ENCODE measurements at regions not wholly inside any gene's neighbourhood (a gene's known extent, or its start where the extent isn't known, plus 50 kb on each side); places are given as distances from the start of the nearest gene placed in this dataset.

DNA sequence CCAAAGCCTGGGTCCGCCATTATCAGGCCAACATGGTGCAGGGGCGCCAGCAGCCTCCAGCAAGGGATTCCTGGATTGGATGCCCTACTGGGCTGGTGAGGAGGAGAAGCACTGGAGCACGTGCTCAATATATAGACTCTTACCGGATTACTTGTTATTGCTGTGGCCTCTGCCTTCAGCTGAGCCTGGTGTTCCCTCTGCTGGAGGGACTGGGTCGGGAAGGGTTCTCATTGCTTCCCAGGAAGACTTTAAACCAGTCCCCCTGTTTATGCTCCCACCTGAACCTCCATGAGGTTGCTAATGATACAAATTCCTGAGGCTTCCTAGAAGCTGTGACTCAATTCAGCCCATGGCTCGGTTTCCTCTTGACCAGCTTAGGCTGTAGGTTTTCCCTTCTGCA lies 186.7 kb upstream of the ARID1B start:
- H3F3A ChIP-seq (ENCODE audit: insufficient read depth, low read length) = 0 out of 2 replicates have a peak, but pooled peaks cover 3% of the 10 kb centered on the region
- H3K36me3 ChIP-seq (replicated peaks; ENCODE audit: insufficient read depth, low read length) = no peaks in the 10 kb centered on the region
- no peak overlapping the region for H3K9ac ChIP-seq (ENCODE audit: low read length)
- H3K27ac ChIP-seq (ENCODE audit: low read length) = no peak overlapping the region
- DNase-seq = no peak
- H3K9me2 ChIP-seq (replicated peaks; ENCODE audit: insufficient read depth, low read length) = no peaks in the 10 kb centered on the region
- no peak overlapping the region for H3K4me2 ChIP-seq (ENCODE audit: low read depth, low read length)
- TF ChIP-seq EZH2 (optimal IDR thresholded peaks at IDR 0.05; ENCODE audit: low read depth, low read length) = no peak
- no peaks in the 10 kb centered on the region for H4K20me1 ChIP-seq (ENCODE audit: insufficient read depth, low read length)
- H3K4me3 ChIP-seq (ENCODE audit: low read length) = no peak overlapping the region
- no peaks in the 10 kb centered on the region for H3K9me3 ChIP-seq (replicated peaks; ENCODE audit: insufficient read depth, low read length)
- no peak overlapping the region for H2AFZ ChIP-seq (ENCODE audit: low read length)
- H3K27me3 ChIP-seq (replicated peaks; ENCODE audit: insufficient read depth, low read length) = no peaks in the 10 kb centered on the region
- H3K4me1 ChIP-seq (ENCODE audit: low read length) = peaks cover 14% of the 10 kb centered on the region; the same call in 1 of the 2 replicates
- no peaks in the 10 kb centered on the region for H3K79me2 ChIP-seq (ENCODE audit: low read length)

DNA sequence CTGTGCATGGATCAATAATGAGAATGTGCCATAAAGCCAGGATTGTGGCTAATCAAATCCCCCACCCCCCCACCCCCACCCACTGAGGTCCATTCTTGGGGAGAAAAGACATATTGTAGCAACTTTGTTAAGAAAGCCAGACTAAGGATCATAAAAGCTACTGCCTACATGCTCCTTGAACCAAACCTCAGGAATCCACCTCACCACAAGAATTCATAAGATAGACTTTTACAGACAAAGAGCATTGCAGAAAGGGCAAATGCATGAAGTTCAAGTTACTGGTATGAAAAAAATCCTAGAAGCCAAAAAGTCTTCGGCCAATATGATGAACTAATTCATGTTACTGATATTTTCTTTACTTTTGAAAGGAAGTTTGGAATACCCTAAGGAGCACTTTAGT lies 187.9 kb upstream of the ARID1B start:
- no peaks in the 10 kb centered on the region for H3K9me2 ChIP-seq (replicated peaks; ENCODE audit: insufficient read depth, low read length)
- no peaks in the 10 kb centered on the region for H3K36me3 ChIP-seq (replicated peaks; ENCODE audit: insufficient read depth, low read length)
- no peak for DNase-seq
- 0 out of 2 replicates have a peak, but pooled peaks cover 3% of the 10 kb centered on the region for H3F3A ChIP-seq (ENCODE audit: insufficient read depth, low read length)
- H3K27me3 ChIP-seq (replicated peaks; ENCODE audit: insufficient read depth, low read length) = no peaks in the 10 kb centered on the region
- no peak for TF ChIP-seq EZH2phosphoT487 (IDR thresholded peaks at IDR 0.05; ENCODE audit: low read length)
- no peak for TF ChIP-seq EZH2 (optimal IDR thresholded peaks at IDR 0.05; ENCODE audit: low read depth, low read length)
- no peak for TF ChIP-seq CTCF (IDR thresholded peaks at IDR 0.05; ENCODE audit: low read length)
- no peaks in the 10 kb centered on the region for H4K20me1 ChIP-seq (ENCODE audit: insufficient read depth, low read length)
- H3K4me3 ChIP-seq (ENCODE audit: low read length) = no peak overlapping the region
- H3K4me1 ChIP-seq (ENCODE audit: low read length) = peaks cover 14% of the 10 kb centered on the region; the same call in 1 of the 2 replicates
- no peaks in the 10 kb centered on the region for H3K79me2 ChIP-seq (ENCODE audit: low read length)
- no peak overlapping the region for H3K9ac ChIP-seq (ENCODE audit: low read length)
- H3K27ac ChIP-seq (ENCODE audit: low read length) = no peak overlapping the region
- H3K4me2 ChIP-seq (ENCODE audit: low read depth, low read length) = no peak overlapping the region
- H2AFZ ChIP-seq (ENCODE audit: low read length) = no peak overlapping the region
- no peaks in the 10 kb centered on the region for H3K9me3 ChIP-seq (replicated peaks; ENCODE audit: insufficient read depth, low read length)

DNA sequence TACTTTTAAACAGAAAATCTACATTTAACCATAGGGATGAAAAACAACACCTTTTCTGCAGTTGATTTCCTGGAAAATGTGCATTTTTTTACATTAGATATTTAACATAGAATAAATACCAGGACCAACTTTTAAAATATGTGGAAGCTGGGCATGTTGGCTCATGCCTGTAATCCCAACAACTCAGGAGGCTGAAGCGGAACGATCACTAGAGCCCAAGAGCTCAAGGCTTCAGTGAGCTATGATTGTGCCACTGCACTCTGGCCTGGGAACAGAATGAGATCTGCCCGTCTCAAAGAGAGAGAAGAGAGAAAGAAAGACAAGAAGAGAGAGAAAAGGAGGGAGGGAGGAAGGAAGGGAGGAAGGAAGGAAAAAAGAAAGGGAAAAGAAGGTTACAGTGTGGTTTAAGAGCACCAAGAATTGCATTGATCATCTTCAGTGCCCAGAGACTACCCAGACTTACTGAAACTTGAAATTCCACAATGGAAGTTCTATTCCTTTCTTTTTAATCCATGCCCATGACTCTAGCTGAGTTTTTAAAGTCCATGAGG lies 189.4 kb upstream of the ARID1B start:
- Histone ChIP-seq H4K20me1 (ENCODE audit: insufficient read depth, low read length) (no peaks in the 10 kb centered on the region), H3K4me1 (ENCODE audit: low read length) (peaks cover 19% of the 10 kb centered on the region), H3K9ac (ENCODE audit: low read length) (no peak overlapping the region), H3K4me2 (ENCODE audit: low read depth, low read length) (no peak overlapping the region), H3K4me3 (ENCODE audit: low read length) (no peak overlapping the region), H3F3A (ENCODE audit: insufficient read depth, low read length) (0 out of 2 replicates have a peak, but pooled peaks cover 7% of the 10 kb centered on the region), H3K9me3 (replicated peaks; ENCODE audit: insufficient read depth, low read length) (no peaks in the 10 kb centered on the region), H3K27me3 (replicated peaks; ENCODE audit: insufficient read depth, low read length) (no peaks in the 10 kb centered on the region), H3K36me3 (replicated peaks; ENCODE audit: insufficient read depth, low read length) (no peaks in the 10 kb centered on the region), H3K27ac (ENCODE audit: low read length) (no peak overlapping the region), H2AFZ (ENCODE audit: low read length) (no peak overlapping the region), H3K79me2 (ENCODE audit: low read length) (no peaks in the 10 kb centered on the region), H3K9me2 (replicated peaks; ENCODE audit: insufficient read depth, low read length) (no peaks in the 10 kb centered on the region)
- no peak for DNase-seq
- TF ChIP-seq EZH2 (optimal IDR thresholded peaks at IDR 0.05; ENCODE audit: low read depth, low read length) (no peak), EZH2phosphoT487 (IDR thresholded peaks at IDR 0.05; ENCODE audit: low read length) (no peak), CTCF (IDR thresholded peaks at IDR 0.05; ENCODE audit: low read length) (no peak)

GRCh38 chr6:156587071-156587470 lies 190.1 kb upstream of the ARID1B start:
- no peaks in the 10 kb centered on the region for H3K9me3 ChIP-seq (replicated peaks; ENCODE audit: insufficient read depth, low read length)
- no peaks in the 10 kb centered on the region for H3K79me2 ChIP-seq (ENCODE audit: low read length)
- no peak overlapping the region for H2AFZ ChIP-seq (ENCODE audit: low read length)
- peak overlapping the region; percentile 37; the same call in 1 of the 2 replicates for H3K4me2 ChIP-seq (ENCODE audit: low read depth, low read length)
- peak; percentile 51 for DNase-seq
- H3K36me3 ChIP-seq (replicated peaks; ENCODE audit: insufficient read depth, low read length) = no peaks in the 10 kb centered on the region
- 0 out of 2 replicates have a peak, but pooled peaks cover 11% of the 10 kb centered on the region for H3F3A ChIP-seq (ENCODE audit: insufficient read depth, low read length)
- H4K20me1 ChIP-seq (ENCODE audit: insufficient read depth, low read length) = no peaks in the 10 kb centered on the region
- TF ChIP-seq CTCF (IDR thresholded peaks at IDR 0.05; ENCODE audit: low read length) (no peak), EZH2 (optimal IDR thresholded peaks at IDR 0.05; ENCODE audit: low read depth, low read length) (no peak), EZH2phosphoT487 (IDR thresholded peaks at IDR 0.05; ENCODE audit: low read length) (no peak)
- peaks cover 20% of the 10 kb centered on the region for H3K4me1 ChIP-seq (ENCODE audit: low read length)
- no peaks in the 10 kb centered on the region for H3K9me2 ChIP-seq (replicated peaks; ENCODE audit: insufficient read depth, low read length)
- H3K27me3 ChIP-seq (replicated peaks; ENCODE audit: insufficient read depth, low read length) = no peaks in the 10 kb centered on the region
- H3K27ac ChIP-seq (ENCODE audit: low read length) = peak overlapping the region; percentile 10; the same call in 1 of the 2 replicates
- H3K4me3 ChIP-seq (ENCODE audit: low read length) = no peak overlapping the region
- no peak overlapping the region for H3K9ac ChIP-seq (ENCODE audit: low read length)
